IMR-90 (cell line): ENCODE measurements at regions not wholly inside any gene's neighbourhood (a gene's known extent, or its start where the extent isn't known, plus 50 kb on each side); places are given as distances from the start of the nearest gene placed in this dataset.

Source experiments
- CEBPB ChIP-seq: IDR thresholded peaks from 2 replicates; pipeline ENCODE4 v1.6.1; 2012; ENCODE audit warnings: low read depth, low read length, improper control_type of control experiment
- MAZ ChIP-seq: IDR thresholded peaks from 2 replicates; pipeline ENCODE4 v1.6.1; 2012; ENCODE audit warnings: low read depth, mild to moderate bottlenecking, low read length, improper control_type of control experiment, moderate library complexity, borderline replicate concordance
- MXI1 ChIP-seq: IDR thresholded peaks from 2 replicates; pipeline ENCODE4 v1.6.1; 2012; ENCODE audit warnings: low read depth, mild to moderate bottlenecking, low read length, moderate library complexity, borderline replicate concordance
- POLR2A ChIP-seq: IDR thresholded peaks from 2 replicates; pipeline ENCODE4 v1.6.1; 2012; ENCODE audit warnings: mild to moderate bottlenecking, low read depth, low read length
- SMC3 ChIP-seq: fragments of 150-350 bp; IDR thresholded peaks from 2 replicates; pipeline ENCODE4 v1.6.1; 2016; ENCODE audit warnings: low read depth, mild to moderate bottlenecking, antibody characterized with exemption, low read length, moderate library complexity
- TF ChIP-seq, protein P1 (sequence below): conservative IDR thresholded peaks from 2 replicates; pipeline ENCODE4 v1.5.1; 2012; ENCODE audit warnings: mild to moderate bottlenecking, low read depth, low read length, improper control_type of control experiment

DNA sequence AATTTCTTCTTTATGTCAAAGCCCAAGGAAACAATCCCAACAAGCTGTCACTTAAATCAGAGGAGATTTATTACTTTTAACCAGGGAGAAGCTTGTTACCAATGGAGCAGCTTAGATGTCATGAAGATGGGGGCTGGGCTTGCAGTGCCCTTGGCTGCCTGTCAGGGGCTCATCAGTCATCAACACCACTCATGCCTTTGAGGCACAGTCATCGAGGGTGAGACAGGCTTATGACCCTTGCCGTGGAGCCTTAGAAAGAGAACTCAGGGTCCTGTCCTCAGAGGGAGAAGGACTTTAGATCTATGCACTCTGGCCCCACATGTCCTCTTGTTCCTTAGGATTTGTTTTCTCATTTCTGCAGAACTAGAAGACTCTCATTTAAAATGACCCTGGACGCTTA is 318.3 kb downstream of the CBLN1 start:
- TF ChIP-seq, protein P1, sequence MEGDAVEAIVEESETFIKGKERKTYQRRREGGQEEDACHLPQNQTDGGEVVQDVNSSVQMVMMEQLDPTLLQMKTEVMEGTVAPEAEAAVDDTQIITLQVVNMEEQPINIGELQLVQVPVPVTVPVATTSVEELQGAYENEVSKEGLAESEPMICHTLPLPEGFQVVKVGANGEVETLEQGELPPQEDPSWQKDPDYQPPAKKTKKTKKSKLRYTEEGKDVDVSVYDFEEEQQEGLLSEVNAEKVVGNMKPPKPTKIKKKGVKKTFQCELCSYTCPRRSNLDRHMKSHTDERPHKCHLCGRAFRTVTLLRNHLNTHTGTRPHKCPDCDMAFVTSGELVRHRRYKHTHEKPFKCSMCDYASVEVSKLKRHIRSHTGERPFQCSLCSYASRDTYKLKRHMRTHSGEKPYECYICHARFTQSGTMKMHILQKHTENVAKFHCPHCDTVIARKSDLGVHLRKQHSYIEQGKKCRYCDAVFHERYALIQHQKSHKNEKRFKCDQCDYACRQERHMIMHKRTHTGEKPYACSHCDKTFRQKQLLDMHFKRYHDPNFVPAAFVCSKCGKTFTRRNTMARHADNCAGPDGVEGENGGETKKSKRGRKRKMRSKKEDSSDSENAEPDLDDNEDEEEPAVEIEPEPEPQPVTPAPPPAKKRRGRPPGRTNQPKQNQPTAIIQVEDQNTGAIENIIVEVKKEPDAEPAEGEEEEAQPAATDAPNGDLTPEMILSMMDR = no peak
- TF ChIP-seq POLR2A = no peak
- TF ChIP-seq MAZ = no peak
- no peak for TF ChIP-seq MXI1
- TF ChIP-seq CEBPB = no peak
- no peak for TF ChIP-seq SMC3
